HG02642 (cell line): ENCODE measurements at regions not wholly inside any gene's neighbourhood (a gene's known extent, or its start where the extent isn't known, plus 50 kb on each side); places are given as distances from the start of the nearest gene placed in this dataset.
A peak's percentile ranks its signal among the peaks of the same experiment; 100 is the strongest.
"Not testable (repeated sequence)": the region's sequence is repeated elsewhere in the genome, so short reads cannot be mapped to it uniquely, and the experiment has no call there.

Experiments
- ATAC-seq: cut with Tn5 transposase; IDR thresholded peaks from one replicate; pipeline ENCODE4 v1.9.1; 2021; ENCODE audit warnings: mild to moderate bottlenecking; ENCODE audit not compliant: unreplicated experiment, poor library complexity

- not testable (repeated sequence) for ATAC-seq
Measured at GRCh38 chr2:21379668-21380067, 255.9 kb downstream of the TDRD15 start.

- ATAC-seq: no peak
Measured at GRCh38 chr2:21381421-21381820, 257.7 kb downstream of the TDRD15 start.

- ATAC-seq: no peak
Measured at GRCh38 chr2:21382701-21383520, 259.1 kb downstream of the TDRD15 start.

GRCh38 chr2:21386666-21387065 lies 262.9 kb downstream of the TDRD15 start:
- no peak for ATAC-seq

GRCh38 chr2:21392649-21393048 lies 268.9 kb downstream of the TDRD15 start:
- no peak for ATAC-seq

GRCh38 chr2:21393173-21393572 lies 269.4 kb downstream of the TDRD15 start:
- ATAC-seq: no peak

GRCh38 chr2:21395366-21395765 lies 271.6 kb downstream of the TDRD15 start:
- peak; percentile 44 for ATAC-seq

- ATAC-seq: no peak
Measured at GRCh38 chr2:21396252-21396651, 272.5 kb downstream of the TDRD15 start.

- ATAC-seq: no peak
Measured at GRCh38 chr2:21401022-21401698, 277.4 kb downstream of the TDRD15 start.

GRCh38 chr2:21404137-21404536 lies 280.4 kb downstream of the TDRD15 start:
- ATAC-seq: no peak

GRCh38 chr2:21404827-21405625 lies 281.3 kb downstream of the TDRD15 start:
- no peak for ATAC-seq

- no peak for ATAC-seq
Measured at GRCh38 chr2:21406386-21406785, 282.6 kb downstream of the TDRD15 start.

- no peak for ATAC-seq
Measured at GRCh38 chr2:21406911-21407310, 283.1 kb downstream of the TDRD15 start.

GRCh38 chr2:21407851-21408250 lies 284.1 kb downstream of the TDRD15 start:
- no peak for ATAC-seq

GRCh38 chr2:21411741-21412140 lies 288.0 kb downstream of the TDRD15 start:
- no peak for ATAC-seq

- ATAC-seq: no peak
Measured at GRCh38 chr2:21412944-21413443, 289.2 kb downstream of the TDRD15 start.

- no peak for ATAC-seq
Measured at GRCh38 chr2:21415234-21415633, 291.5 kb downstream of the TDRD15 start.

- ATAC-seq: no peak
Measured at GRCh38 chr2:21416226-21416625, 292.5 kb downstream of the TDRD15 start.

- no peak for ATAC-seq
Measured at GRCh38 chr2:21418456-21418855, 294.7 kb downstream of the TDRD15 start.

GRCh38 chr2:21420553-21421335 lies 297.0 kb downstream of the TDRD15 start:
- no peak for ATAC-seq
